ENCODE measurements at regions not wholly inside any gene's neighbourhood (a gene's known extent, or its start where the extent isn't known, plus 50 kb on each side); places are given as distances from the start of the nearest gene placed in this dataset.
A peak's percentile ranks its signal among the peaks of the same experiment; 100 is the strongest.

- DNase-seq (ENCODE audit: low spot score): no peak
These were observed 173.6 kb downstream of the ARHGAP12 start for GRCh38 chr10:31754803-31755624.

- no peak for DNase-seq (ENCODE audit: low spot score)
These were observed 174.9 kb downstream of the ARHGAP12 start for GRCh38 chr10:31753681-31754080.

GRCh38 chr10:31752170-31752569 is 176.5 kb downstream of the ARHGAP12 start:
- DNase-seq (ENCODE audit: low spot score): no peak

DNA sequence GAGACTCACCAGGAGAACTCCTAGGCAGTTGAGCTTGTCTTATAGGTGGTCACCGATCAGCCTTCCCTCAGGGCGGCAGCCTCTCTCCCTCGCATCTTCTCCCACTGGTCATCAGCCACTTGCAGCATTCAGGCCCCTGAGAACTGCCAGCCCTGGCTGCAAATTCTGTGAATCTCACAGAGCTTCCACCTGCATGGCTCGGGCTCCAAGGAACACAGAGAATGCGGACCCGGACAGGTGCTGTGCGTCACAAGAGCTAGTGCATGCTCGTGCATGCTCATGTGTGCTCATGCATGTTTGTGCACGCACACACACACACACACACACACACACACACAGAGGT is 176.9 kb downstream of the ARHGAP12 start:
- DNase-seq (ENCODE audit: low spot score): no peak

DNA sequence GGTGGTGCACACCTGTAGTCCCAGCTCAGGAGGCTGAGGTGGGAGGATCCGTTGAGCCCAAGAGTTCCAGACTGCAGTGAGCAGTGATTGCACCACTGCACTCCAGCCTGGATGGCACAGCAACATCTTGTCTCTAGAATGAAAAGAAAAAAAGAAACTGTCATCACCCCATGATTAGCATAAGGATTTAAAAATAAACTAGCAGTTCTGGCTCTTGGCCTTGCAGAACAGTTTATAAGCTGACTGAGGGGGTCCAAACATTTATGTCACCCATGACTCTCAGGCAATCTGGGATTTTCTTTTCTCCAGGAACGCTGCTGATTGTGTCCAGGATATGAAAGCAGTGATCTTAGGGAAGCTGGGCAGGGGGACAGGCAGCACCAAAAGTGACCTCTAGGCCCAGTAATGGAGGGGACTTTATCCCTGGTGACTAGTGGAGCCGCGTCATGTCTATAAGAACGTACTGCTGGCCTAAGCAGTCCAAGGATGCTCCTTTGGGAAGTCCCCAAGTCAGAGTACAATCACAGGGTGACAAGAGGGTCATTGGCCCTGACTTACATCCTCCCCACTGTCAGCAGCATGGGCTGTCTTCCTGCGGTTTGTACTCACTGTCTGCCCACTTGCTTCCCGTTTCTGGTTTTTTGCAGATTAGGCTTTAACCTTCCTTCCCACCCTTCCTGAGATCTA is 177.4 kb downstream of the ARHGAP12 start:
- no peak for DNase-seq (ENCODE audit: low spot score)

- DNase-seq (ENCODE audit: low spot score): peak; percentile 81
These were observed 178.4 kb downstream of the ARHGAP12 start for GRCh38 chr10:31749981-31750840.

- DNase-seq (ENCODE audit: low spot score): no peak
These were observed 179.3 kb downstream of the ARHGAP12 start for GRCh38 chr10:31749301-31749700.

- DNase-seq (ENCODE audit: low spot score): peak; percentile 73
These were observed 182.8 kb downstream of the ARHGAP12 start for GRCh38 chr10:31745612-31746376.

DNA sequence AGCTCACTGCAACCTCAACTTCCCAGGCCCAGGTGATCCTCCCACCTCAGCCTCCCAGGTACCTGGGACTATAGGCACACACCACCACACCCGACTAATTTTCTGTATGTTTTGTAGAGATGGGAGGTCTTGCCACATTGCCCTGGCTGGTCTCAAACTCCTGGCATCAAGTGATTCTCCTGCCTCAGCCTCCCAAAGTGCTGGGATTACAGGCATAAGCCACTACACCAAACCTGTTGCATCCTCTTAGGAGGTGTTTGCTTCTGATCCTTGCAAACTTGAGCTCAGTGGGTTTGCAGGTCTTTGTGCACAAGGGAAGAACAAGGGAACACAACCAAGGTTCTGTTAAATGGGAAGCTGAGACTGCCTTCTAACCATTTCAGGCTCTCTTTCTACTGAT is 184.6 kb downstream of the ARHGAP12 start:
- no peak for DNase-seq (ENCODE audit: low spot score)

DNA sequence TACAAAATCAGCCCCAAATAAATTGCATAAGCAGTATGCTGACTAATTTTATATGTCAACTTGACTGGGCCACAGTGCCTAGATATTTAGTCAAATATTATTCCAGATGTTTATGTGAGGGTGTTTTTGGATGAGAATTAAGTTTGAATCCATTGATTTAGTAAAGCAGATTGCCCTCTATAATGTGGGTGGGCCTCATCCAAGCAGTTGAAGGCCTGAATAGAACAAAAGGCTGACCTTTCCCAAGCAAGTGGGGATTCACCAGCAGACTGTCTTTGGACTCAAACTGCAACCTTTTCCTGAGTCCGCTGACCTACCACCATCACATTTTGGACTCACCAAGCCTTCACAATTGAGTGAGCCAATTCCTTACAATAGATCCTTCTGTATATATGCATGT is 186.4 kb downstream of the ARHGAP12 start:
- no peak for DNase-seq (ENCODE audit: low spot score)

DNA sequence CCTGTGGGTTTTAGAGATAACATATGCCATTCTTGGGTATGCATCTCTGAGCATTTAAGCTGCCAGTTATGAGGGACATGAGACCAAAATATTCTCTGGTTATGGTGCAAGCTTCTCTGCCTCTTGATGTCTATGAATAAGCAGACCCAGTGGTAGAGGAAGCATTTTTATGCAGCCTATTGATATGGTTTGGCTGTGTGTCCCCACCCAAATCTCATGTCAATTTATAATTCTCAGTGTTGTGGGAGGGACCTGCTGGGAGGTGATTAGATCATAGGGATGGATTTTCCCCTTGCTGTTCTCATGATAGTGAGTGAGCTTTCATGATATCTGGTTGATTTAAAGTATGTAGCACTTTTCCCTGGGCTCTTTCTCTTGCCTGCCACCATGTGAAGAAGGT is 187.2 kb downstream of the ARHGAP12 start:
- DNase-seq (ENCODE audit: low spot score): no peak

DNA sequence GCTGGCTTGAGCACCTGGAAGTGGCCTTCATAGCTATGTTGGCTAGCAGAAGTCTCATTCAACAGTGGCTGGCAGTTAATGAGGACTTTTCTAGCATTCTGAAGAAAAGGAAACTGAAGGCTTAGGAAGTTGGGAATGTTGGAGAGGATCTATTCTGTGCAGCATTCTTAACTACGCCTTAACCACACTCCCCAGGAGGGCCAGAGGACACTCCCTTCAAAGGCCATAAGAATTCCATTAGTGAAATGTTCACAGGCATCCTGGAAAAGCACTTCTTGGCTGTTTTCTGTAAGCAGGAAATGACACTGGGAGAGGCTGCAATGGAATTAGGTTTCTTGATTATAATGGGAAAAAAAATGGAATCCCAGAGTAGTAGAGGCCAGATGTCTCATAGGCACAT is 188.9 kb downstream of the ARHGAP12 start:
- no peak for DNase-seq (ENCODE audit: low spot score)

DNA sequence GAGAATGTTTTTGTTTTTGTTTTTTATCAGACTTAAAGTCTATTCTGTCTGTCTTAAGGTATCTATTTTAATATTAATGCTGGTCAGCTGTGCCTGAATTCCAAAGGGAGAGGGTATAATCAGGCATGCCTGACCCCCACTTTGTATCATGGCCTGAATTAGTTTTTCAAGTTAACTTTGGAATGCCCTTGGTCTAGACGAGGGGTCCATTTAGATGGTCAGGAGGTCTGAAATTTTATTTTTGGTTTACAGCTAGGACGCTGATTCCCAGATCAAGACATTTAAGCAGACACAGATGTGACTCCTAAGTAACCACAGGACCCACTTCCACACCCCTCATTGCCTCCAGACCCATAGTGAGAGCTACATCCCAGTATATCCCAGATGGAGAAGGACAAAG is 189.5 kb downstream of the ARHGAP12 start:
- no peak for DNase-seq (ENCODE audit: low spot score)

- DNase-seq (ENCODE audit: low spot score): no peak
These were observed 196.9 kb downstream of the ARHGAP12 start for GRCh38 chr10:31731711-31732110.

GRCh38 chr10:31730776-31731175 is 197.9 kb downstream of the ARHGAP12 start:
- no peak for DNase-seq (ENCODE audit: low spot score)

GRCh38 chr10:31728698-31729224 is 199.9 kb downstream of the ARHGAP12 start:
- no peak for DNase-seq (ENCODE audit: low spot score)

- DNase-seq (ENCODE audit: low spot score): no peak
These were observed 203.2 kb downstream of the ARHGAP12 start for GRCh38 chr10:31725436-31725835.

GRCh38 chr10:31724296-31724695 is 204.3 kb downstream of the ARHGAP12 start:
- DNase-seq (ENCODE audit: low spot score): no peak

- DNase-seq (ENCODE audit: low spot score): no peak
These were observed 205.4 kb downstream of the ARHGAP12 start for GRCh38 chr10:31723106-31723750.

DNA sequence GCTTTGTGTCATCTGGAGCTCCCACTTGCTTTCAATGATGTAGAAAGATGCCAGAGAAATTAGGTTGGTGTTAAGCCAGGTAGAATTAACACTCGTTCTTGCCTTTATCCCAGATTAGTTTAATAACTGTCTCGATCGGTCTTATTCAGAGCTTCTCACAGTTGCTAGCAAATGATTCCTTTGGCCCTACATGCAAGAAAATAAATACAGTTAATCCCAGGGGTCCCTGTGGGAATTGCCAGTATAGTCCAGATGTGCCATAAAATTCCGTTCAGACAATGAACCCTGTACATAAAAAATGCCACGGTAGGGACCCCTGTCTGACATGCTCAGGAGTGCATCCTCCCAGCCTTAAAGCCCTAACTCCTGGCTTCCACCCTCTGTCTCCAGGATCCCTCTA is 207.5 kb downstream of the ARHGAP12 start:
- DNase-seq (ENCODE audit: low spot score): no peak

DNA sequence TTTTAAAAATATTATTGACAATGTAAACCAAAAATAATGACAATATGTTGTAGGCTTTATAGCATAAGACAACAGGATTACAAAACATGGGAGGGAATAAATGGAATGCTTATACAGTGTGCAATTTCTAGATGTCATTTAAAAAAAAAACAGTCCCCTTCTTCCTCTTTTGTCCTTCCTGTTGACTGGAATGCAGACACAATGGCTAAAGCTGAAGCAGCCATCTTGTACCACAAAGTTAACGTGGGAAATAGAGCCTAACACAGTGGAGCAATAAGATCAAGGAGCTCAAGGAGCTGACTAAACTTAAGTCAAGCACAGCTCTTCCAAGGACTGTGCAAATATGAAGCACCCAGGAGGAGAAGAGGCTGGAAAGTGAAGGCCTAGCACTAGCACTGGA is 208.1 kb downstream of the ARHGAP12 start:
- no peak for DNase-seq (ENCODE audit: low spot score)

Measured in left forelimb (tissue), 1 donor.